ENCODE measurements at regions not wholly inside any gene's neighbourhood (a gene's known extent, or its start where the extent isn't known, plus 50 kb on each side); places are given as distances from the start of the nearest gene placed in this dataset.

DNA sequence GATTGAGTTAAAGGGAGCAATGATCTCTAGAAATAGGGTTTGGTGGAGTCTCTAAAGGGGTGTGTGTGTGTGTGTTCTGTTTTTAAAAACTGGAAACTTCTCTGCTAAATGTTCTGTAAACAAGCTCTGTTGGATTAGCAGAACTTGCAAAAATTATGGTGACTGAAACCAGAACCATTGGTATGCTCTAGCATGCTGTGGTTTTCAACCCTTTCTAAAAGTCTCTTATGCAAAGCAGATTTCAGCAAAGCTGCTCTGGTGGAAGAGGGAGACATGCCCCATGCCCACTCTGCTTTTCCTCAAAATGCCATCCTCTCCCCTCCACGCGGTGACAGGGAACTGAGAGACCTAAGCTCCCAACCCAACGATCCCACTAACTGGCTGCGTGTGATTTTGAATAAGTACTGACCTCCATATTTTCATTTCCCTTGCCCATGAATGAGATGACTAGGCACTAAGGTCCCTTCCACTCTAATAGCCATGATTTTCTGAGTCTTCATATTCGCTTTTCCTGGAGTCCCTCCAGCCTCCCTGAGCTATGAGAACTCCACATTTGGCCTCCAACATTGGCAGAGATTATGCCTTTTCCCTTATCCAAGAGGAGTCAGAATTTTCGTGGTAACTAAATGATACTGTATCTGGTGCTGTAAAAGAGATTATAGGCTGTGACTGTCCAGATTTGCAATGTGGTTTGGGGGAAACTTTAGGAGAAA is 117.3 kb upstream of the PALS2 start:
- no peak overlapping the region for H3K27ac ChIP-seq
- TF ChIP-seq, protein P1, sequence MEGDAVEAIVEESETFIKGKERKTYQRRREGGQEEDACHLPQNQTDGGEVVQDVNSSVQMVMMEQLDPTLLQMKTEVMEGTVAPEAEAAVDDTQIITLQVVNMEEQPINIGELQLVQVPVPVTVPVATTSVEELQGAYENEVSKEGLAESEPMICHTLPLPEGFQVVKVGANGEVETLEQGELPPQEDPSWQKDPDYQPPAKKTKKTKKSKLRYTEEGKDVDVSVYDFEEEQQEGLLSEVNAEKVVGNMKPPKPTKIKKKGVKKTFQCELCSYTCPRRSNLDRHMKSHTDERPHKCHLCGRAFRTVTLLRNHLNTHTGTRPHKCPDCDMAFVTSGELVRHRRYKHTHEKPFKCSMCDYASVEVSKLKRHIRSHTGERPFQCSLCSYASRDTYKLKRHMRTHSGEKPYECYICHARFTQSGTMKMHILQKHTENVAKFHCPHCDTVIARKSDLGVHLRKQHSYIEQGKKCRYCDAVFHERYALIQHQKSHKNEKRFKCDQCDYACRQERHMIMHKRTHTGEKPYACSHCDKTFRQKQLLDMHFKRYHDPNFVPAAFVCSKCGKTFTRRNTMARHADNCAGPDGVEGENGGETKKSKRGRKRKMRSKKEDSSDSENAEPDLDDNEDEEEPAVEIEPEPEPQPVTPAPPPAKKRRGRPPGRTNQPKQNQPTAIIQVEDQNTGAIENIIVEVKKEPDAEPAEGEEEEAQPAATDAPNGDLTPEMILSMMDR (conservative IDR thresholded peaks at IDR 0.05): no peak
- TF ChIP-seq ZFX (IDR thresholded peaks at IDR 0.05): no peak

DNA sequence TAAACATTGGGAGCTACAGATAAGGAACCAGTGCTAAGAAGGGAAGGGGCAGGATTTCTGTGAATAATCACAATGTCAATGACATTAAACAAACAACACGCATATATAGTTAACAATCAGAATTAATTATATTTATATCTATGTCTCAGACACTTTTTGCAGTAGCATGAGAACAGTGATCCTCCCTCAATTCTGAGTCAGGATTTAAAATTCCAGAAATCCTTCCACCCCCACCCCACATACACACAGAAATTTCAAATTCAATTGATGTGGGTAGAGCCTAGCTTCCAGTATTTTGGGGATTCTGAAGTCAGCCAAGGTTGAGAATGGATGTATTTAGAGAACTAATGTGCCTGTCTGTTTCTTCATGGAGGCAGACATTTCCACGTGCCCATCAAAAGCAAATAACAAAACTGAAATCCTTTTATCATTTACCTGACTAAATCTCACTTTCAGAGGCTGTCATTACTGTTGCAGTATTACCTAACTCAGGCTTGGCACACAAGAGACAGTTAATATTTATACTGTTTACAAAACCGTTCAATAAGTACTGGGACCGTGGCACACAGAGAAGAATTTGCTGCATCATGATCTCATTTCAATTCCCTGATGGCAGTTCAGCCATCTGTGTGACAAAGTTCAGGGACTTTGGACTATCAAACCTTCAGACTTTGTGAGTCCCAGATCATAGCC is 116.6 kb upstream of the PALS2 start:
- no peak overlapping the region for H3K27ac ChIP-seq
- TF ChIP-seq ZFX (IDR thresholded peaks at IDR 0.05): no peak
- TF ChIP-seq, protein P1 (conservative IDR thresholded peaks at IDR 0.05): no peak

DNA sequence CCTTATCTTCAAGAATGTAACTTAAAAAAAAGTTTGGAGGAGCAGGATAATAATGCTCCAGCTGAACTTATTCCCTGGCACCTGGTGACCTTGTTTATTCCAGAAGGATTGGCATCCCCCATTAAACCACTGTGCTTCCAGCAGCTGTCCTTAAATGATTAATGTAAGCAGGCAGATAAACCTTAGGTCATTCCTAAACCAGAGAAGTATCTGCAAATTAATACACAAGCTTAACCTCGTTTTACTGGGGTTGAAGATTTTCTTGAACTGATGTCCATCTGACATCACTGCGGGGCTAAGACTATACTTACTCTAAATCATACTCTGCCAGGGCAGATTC is 116.1 kb upstream of the PALS2 start:
- no peak overlapping the region for H3K27ac ChIP-seq
- TF ChIP-seq, protein P1 (conservative IDR thresholded peaks at IDR 0.05): no peak
- TF ChIP-seq ZFX (IDR thresholded peaks at IDR 0.05): no peak

DNA sequence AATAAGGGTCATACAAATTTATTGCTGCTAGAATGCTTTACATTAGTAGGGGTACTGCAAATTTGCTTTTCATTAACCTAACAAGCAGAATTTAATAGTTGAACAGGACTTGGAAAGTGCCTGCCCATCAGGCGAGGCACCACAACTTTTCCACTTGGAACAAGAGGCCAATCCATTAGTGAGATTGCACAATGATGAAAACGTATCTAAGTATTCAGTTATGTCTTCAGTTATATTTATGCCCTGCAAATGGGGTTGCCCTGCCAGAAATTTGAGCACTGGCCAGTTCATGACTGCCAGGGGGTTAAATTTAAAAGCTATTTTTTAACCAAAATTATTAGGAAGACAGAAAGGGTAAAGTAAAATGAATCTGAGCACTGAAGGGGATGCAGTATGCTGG is 111.1 kb upstream of the PALS2 start:
- no peak overlapping the region for H3K27ac ChIP-seq
- no peak for TF ChIP-seq ZFX (IDR thresholded peaks at IDR 0.05)
- TF ChIP-seq, protein P1 (conservative IDR thresholded peaks at IDR 0.05): no peak

DNA sequence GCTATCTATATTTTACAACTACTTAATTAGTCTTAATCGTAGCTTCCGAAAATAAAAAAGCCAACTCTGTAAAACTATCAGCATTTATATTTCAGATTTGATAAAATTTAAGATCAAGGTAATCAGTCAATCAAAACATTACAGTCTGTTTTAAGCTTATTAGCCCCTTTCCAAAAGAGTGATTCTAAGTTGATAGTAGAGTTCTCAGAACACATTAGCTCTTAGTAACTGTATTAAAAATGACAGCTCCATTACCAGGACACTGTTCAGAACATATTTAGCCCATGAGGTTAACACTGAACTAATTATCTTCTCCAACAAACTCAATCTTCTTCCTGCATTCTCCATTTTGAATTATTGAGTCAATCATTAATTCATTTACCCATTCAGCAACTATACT is 110.3 kb upstream of the PALS2 start:
- no peak overlapping the region for H3K27ac ChIP-seq
- no peak for TF ChIP-seq ZFX (IDR thresholded peaks at IDR 0.05)
- TF ChIP-seq, protein P1 (conservative IDR thresholded peaks at IDR 0.05): no peak

DNA sequence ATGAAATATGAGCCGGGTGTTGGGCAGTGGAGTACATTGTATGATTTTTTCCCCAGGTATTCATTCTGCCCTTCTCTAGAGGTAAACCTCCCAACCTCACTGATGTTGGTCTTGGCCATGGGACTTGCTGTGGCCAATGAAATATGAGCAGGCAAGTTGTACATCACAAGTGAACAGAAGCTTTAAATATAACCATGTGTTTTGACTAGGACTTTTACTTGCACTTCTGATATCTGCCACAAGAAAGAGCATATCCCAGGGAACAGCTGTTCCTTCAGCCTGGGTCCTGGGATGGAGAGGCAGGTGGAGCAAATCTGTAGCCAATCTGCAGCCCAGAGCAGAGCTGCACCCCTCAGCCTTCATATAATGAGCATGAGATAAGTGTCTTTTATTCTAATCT is 109.8 kb upstream of the PALS2 start:
- no peak for TF ChIP-seq ZFX (IDR thresholded peaks at IDR 0.05)
- TF ChIP-seq, protein P1 (conservative IDR thresholded peaks at IDR 0.05): no peak

DNA sequence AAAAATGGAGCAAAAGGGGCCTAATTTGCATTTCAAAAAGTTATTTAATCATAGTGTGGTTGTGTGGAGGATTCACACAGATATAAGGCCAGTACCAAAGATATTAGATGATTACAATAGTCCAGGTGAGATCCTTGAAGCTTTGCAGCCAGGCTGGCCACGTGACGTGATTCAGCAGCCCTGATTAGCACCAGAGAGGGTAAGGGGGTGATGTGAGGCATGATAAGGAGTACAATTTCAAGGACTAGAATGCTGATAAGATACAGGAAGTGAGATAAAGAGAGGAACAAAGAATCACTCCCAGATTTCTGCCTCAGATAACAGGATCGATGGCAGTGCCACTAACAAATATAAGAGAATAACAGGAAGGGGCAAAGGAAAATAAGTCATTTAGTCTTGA is 108.4 kb upstream of the PALS2 start:
- no peak for TF ChIP-seq ZFX (IDR thresholded peaks at IDR 0.05)
- TF ChIP-seq, protein P1 (conservative IDR thresholded peaks at IDR 0.05): no peak
- H3K27ac ChIP-seq: no peak overlapping the region; the same call in 1 of the 2 replicates

More for the DNA sequence above, 109.8 kb upstream of the PALS2 start:
- H3K27ac ChIP-seq: no peak overlapping the region

All from C4-2B (cell line).